Hepatic stellate cell (primary cell): ENCODE measurements at regions not wholly inside any gene's neighbourhood (a gene's known extent, or its start where the extent isn't known, plus 50 kb on each side); places are given as distances from the start of the nearest gene placed in this dataset.

Experiments
- DNase-seq: peaks from one replicate; pipeline ENCODE4 v3.0.0; 2011; ENCODE audit warnings: low spot score

DNA sequence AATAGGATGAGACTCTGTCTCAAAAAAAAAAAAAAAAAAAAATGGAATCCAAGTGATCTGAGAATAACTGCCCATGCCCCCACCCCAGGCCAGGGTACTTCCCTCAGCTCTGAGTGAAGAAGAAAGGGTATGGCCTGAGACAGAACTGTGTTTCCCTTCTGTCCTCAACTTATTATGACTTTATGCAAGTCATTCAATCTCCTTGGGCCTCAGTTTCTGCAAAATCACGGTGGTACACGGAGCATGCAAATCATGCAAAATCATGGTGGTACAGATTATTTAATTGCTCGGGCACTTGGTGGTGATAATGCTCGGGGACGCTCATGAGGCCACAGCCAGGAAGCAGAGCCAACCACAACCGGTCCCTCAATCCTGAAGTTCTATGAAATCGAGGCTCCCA lies 56.5 kb upstream of the TBX3 start:
- no peak for DNase-seq

DNA sequence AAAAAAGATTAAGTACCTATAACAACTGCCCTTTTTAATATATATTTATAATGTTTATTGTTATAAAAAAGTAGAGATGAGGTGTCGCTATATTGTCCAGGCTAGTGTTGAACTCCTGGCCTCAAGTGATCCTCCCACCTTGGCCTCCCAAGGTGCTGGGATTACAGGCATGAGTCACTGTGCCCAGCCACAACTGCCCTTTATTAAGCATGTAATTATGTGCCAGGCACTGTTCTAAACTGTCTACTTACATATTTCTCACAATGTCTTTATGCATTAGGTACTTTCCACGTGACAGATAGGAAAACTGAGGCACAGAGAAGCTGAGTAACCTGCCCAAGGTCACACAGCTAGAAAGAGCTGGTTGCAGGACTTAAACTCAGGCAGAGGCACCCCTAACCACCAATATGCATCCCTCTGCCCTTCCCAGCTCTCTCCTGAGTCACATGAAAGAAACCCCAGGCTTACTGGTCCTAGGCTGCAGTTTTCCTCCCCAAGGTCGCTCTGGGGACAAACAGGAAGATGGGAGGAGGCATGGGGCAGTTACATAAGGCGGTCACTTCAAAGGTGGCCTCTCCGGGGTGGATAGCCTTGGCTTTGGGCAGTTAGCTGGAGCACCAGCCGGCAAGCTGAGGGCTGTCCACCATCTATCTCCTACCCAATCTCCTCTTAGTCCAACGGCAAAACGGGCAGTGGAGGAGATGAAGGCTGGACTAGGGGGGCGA lies 54.6 kb upstream of the TBX3 start:
- no peak for DNase-seq

DNA sequence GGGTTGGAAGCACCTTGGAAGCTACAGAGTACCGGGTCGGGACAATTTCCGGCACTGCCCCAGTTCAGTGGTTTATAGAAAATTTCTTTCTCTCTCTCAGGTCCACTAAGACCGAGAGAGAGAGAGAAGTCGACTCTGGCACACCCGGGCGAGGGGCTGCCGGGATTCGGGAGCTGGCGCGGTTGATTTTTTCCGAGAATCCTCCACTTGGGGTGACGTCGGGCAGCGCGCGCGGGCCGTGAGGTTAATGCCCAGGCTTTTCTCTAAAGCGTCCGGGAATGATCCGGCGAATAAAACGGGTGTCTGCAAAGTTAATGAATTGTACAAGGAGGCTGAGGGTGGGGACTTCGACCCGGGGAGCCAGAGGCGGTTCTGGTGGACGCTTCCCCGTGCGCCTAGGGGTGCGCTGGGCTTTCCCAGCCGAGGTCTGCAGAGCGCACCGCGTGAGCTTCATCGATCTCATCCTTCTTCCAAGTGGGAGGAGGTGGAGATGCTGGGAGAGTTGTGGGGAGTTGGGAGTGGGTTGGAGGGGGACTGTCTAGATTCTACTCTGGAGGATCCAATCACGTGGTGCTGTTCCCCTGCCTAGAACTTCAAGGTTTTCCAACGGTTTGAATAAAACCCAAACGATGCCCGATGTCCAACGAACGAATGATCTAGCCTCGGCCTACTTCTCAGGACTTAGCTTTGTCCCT lies 51.9 kb upstream of the TBX3 start:
- DNase-seq: no peak

GRCh38 chr12:114735011-114735410 lies 51.0 kb upstream of the TBX3 start:
- DNase-seq: no peak

- no peak for DNase-seq
Measured at GRCh38 chr12:114733919-114734318, 49.9 kb upstream of the TBX3 start.
